K562 (cell line): ENCODE measurements at regions not wholly inside any gene's neighbourhood (a gene's known extent, or its start where the extent isn't known, plus 50 kb on each side); places are given as distances from the start of the nearest gene placed in this dataset.

Source experiments
- ATAC-seq: fragments of 200-7000 bp; cut with Tn5 transposase; 3 replicates; pipeline ENCODE4 v1.9.1; 2020; ENCODE audit warnings: moderate library complexity
- BruUV-seq: library from RNA; stranded (reverse); fragments of 400-500 nt; replicated peaks from 2 replicates; lab custom pipeline; 2021; lab: Mats Ljungman, UMichigan
- CTCF ChIA-PET: fragments of 300-600 bp; formaldehyde crosslinking; extraction: SDS; loops from one replicate; lab custom pipeline; 2021; ENCODE audit warnings: low intra/inter-chr PET ratio; lab: Yijun Ruan, JAX
- POLR2A ChIA-PET: fragments of 300-600, 350-650 bp; sonication (Branson Sonifier 250); formaldehyde crosslinking; extraction: SDS; loops from one replicate; lab custom pipeline; 2021; ENCODE audit warnings: antibody characterized with exemption, inconsistent platforms; lab: Yijun Ruan, JAX
- DNase-seq, 4 experiments: peaks; one replicate each; pipeline versions ENCODE4 v3.0.0 to v3.0.0-alpha.2; 2011 to 2018; ENCODE audit warnings: low spot score in 3 of 4, mixed read lengths in 3 of 4; ENCODE audit errors: extremely low read depth in 1 of 4
- FAIRE-seq: peaks from 2 replicates; lab custom pipeline; 2011; peaks lifted over from hg19 to GRCh38; lab: Jason Lieb, UNC
- H2AFZ ChIP-seq: 2 replicates; pipeline ENCODE4 v1.6.0; 2011; ENCODE audit warnings: low read depth, low read length, control low read depth, inconsistent platforms
- H3K27ac ChIP-seq: fragments of 200-600 bp; 3 replicates; pipeline ENCODE4 v1.8.0; 2011; ENCODE audit warnings: low read depth, mild to moderate bottlenecking, control low read depth, inconsistent platforms, low read length, moderate library complexity, mixed read lengths; ENCODE audit errors: extremely low read depth
- H3K27me3 ChIP-seq, 2 experiments: fragments of 300-600 bp in 1 of 2; 2 replicates in 1 of 2; 3 replicates in 1 of 2; pipeline versions ENCODE4 v1.6.0 to v1.8.0; 2011; ENCODE audit warnings: inconsistent platforms in 2 of 2, low read length in 2 of 2, mild to moderate bottlenecking in 1 of 2, mixed read lengths in 1 of 2, moderate library complexity in 1 of 2; ENCODE audit not compliant: control insufficient read depth in 2 of 2, insufficient read depth in 2 of 2
- H3K36me3 ChIP-seq: fragments of 300-600 bp; 3 replicates; pipeline ENCODE4 v1.8.0; 2011; ENCODE audit warnings: mild to moderate bottlenecking, low read length, inconsistent platforms; ENCODE audit not compliant: control insufficient read depth, insufficient read depth
- H3K4me1 ChIP-seq, 2 experiments: fragments of 200-600 bp in 1 of 2; replicated peaks in 1 of 2; 2 replicates in 1 of 2; 3 replicates in 1 of 2; pipeline versions ENCODE4 v1.5.1 to v1.8.0; 2011; ENCODE audit warnings: inconsistent platforms in 2 of 2, low read length in 2 of 2, mild to moderate bottlenecking in 1 of 2, mixed read lengths in 1 of 2, moderate library complexity in 1 of 2; ENCODE audit not compliant: control insufficient read depth in 2 of 2, insufficient read depth in 2 of 2
- H3K4me2 ChIP-seq: 2 replicates; pipeline ENCODE4 v1.6.1; 2011; ENCODE audit warnings: low read length, control low read depth, inconsistent platforms, mixed read lengths; ENCODE audit not compliant: insufficient read depth
- H3K4me3 ChIP-seq: fragments of 200-600 bp; sonication (generic), shearing (Covaris generic); 2 replicates; pipeline ENCODE4 v1.5.1; 2016; ENCODE audit warnings: control low read depth, inconsistent platforms
- H3K79me2 ChIP-seq: fragments of 200-600 bp; 3 replicates; pipeline ENCODE4 v1.8.0; 2011; ENCODE audit warnings: low read length, inconsistent platforms; ENCODE audit not compliant: control insufficient read depth, insufficient read depth
- H3K9ac ChIP-seq, 2 experiments: 2 replicates each; pipeline versions ENCODE4 v1.6.0 to v1.6.1; 2011; ENCODE audit warnings: low read depth in 2 of 2, low read length in 2 of 2, control low read depth in 1 of 2, inconsistent platforms in 1 of 2, mild to moderate bottlenecking in 1 of 2, mixed read lengths in 1 of 2; ENCODE audit not compliant: insufficient read depth in 1 of 2
- H3K9me1 ChIP-seq: one replicate; pipeline ENCODE4 v1.6.0; 2011; ENCODE audit warnings: inconsistent platforms, mild to moderate bottlenecking, low read length, moderate library complexity; ENCODE audit not compliant: control insufficient read depth, insufficient read depth
- H3K9me3 ChIP-seq: replicated peaks from 2 replicates; pipeline ENCODE4 v1.5.1; 2011; ENCODE audit warnings: low read depth, low read length, inconsistent platforms; ENCODE audit not compliant: control insufficient read depth, insufficient read depth
- H4K20me1 ChIP-seq: replicated peaks from 2 replicates; pipeline ENCODE4 v1.6.1; 2011; ENCODE audit warnings: low read length, inconsistent platforms, mixed read lengths; ENCODE audit not compliant: control insufficient read depth, insufficient read depth
- COPS2 ChIP-seq: fragments of 450-650 bp; conservative IDR thresholded peaks from 2 replicates; pipeline ENCODE4 v1.6.1; 2016; ENCODE audit warnings: mild to moderate bottlenecking, moderate library complexity
- MTA3 ChIP-seq: fragments of 450-650 bp; formaldehyde crosslinking; IDR thresholded peaks from 2 replicates; pipeline ENCODE4 v1.6.1; 2017; ENCODE audit warnings: mild to moderate bottlenecking, borderline replicate concordance
- NFIX ChIP-seq: fragments of 250-450 bp; sonication (Bioruptor Pico); IDR thresholded peaks from 2 replicates; pipeline ENCODE4 v1.4.0; 2020; ENCODE audit warnings: low read depth, mild to moderate bottlenecking, moderate library complexity
- ZNF165 ChIP-seq: fragments of 250-450 bp; sonication (Bioruptor Pico); IDR thresholded peaks from 2 replicates; pipeline ENCODE4 v1.4.0; 2020; ENCODE audit warnings: borderline replicate concordance
- ZNF274 ChIP-seq: IDR thresholded peaks from 2 replicates; pipeline ENCODE4 v1.6.1; 2011; ENCODE audit warnings: low read depth, mild to moderate bottlenecking, low read length, moderate library complexity, borderline replicate concordance
- in situ Hi-C: fragments of 300-500 bp; cut with MboI; formaldehyde crosslinking; loops from 4 replicates; pipeline ENCODE4 v1.15.0; 2018; ENCODE audit warnings: inconsistent platforms, mixed read lengths
- intact Hi-C: fragments of 100-400 bp; cut with micrococcal nuclease; formaldehyde crosslinking; loops from 2 replicates; pipeline ENCODE4 v1.14.2; 2022
- TF ChIP-seq, protein P1 (sequence below): sonication (generic); formaldehyde crosslinking; IDR thresholded peaks from 2 replicates; pipeline ENCODE4 v1.8.0; 2023; ENCODE audit warnings: mild to moderate bottlenecking, missing genetic modification reagents
- TF ChIP-seq, protein P2 (sequence below): fragments of 450-650 bp; formaldehyde crosslinking; IDR thresholded peaks from 2 replicates; pipeline ENCODE4 v1.4.0; 2022; ENCODE audit warnings: missing genetic modification characterization
- TF ChIP-seq, protein P3 (sequence below): sonication (generic); formaldehyde crosslinking; IDR thresholded peaks from 2 replicates; pipeline ENCODE4 v1.8.1; 2023; ENCODE audit warnings: mild to moderate bottlenecking, missing genetic modification reagents
- TF ChIP-seq, protein P4 (sequence below), 2 experiments: fragments of 450-650 bp in 1 of 2; IDR thresholded peaks; 2 replicates each; pipeline ENCODE4 v1.6.1; 2011 to 2017; ENCODE audit warnings: low read depth in 2 of 2, antibody characterized with exemption in 1 of 2, borderline replicate concordance in 1 of 2, low read length in 1 of 2, mild to moderate bottlenecking in 1 of 2, mixed read lengths in 1 of 2; ENCODE audit not compliant: control insufficient read depth in 1 of 2
- TF ChIP-seq, protein P5 (sequence below): fragments of 250-450 bp; sonication (Bioruptor Pico); IDR thresholded peaks from 2 replicates; pipeline ENCODE4 v1.5.0; 2020; ENCODE audit warnings: mild to moderate bottlenecking, borderline replicate concordance
- TF ChIP-seq, protein P6 (sequence below): fragments of 250-450 bp; sonication (Bioruptor Pico); IDR thresholded peaks from 2 replicates; pipeline ENCODE4 v1.8.0; 2022; ENCODE audit warnings: inconsistent platforms, mild to moderate bottlenecking, moderate library complexity, borderline replicate concordance

DNA sequence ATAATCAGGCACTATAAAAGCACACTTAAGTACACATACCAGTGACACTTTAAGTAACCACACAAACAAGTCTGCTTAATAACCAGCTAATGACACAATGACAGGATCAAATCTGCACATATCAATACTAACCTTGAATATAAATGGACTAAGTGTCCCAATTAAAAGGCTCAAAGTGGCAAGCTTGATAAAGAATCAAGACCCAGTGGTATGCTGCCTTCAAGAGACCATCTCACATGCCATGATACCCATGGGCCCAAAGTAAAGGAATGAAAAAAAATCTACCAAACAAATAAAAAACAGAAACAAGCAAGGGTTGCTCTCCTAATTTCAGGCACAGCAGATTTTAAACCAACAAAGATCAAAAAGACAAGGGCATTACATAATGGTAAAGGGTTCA is 470.4 kb downstream of the TRHDE start:
- Histone ChIP-seq H3K9me1 (no peaks in the 10 kb centered on the region), H3K27ac (no peak overlapping the region), H3K4me3 (no peak overlapping the region), H3K36me3 (no peaks in the 10 kb centered on the region), H2AFZ (no peak overlapping the region), H4K20me1 (no peaks in the 10 kb centered on the region), H3K27me3 (no peaks in the 10 kb centered on the region), H3K9me3 (0 out of 2 replicates have a peak, but pooled peaks cover 2% of the 10 kb centered on the region), H3K4me1 (no peaks in the 10 kb centered on the region), H3K4me2 (no peak overlapping the region), H3K9ac (no peak overlapping the region), H3K79me2 (no peaks in the 10 kb centered on the region)
- ATAC-seq (no peak), FAIRE-seq (no peak), DNase-seq (no peak)
- no TSS peak for BruUV-seq
- intact Hi-C loops (no loop called here), in situ Hi-C loops (no loop called here)
- CTCF ChIA-PET, result no interaction called here
- POLR2A ChIA-PET, result no interaction called here
- TF ChIP-seq, protein P1, sequence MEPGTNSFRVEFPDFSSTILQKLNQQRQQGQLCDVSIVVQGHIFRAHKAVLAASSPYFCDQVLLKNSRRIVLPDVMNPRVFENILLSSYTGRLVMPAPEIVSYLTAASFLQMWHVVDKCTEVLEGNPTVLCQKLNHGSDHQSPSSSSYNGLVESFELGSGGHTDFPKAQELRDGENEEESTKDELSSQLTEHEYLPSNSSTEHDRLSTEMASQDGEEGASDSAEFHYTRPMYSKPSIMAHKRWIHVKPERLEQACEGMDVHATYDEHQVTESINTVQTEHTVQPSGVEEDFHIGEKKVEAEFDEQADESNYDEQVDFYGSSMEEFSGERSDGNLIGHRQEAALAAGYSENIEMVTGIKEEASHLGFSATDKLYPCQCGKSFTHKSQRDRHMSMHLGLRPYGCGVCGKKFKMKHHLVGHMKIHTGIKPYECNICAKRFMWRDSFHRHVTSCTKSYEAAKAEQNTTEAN (CRISPR knock-in tag), result no peak
- TF ChIP-seq ZNF274 (no peak), COPS2 (no peak), MTA3 (no peak), ZNF165 (CRISPR knock-in tag) (no peak), NFIX (CRISPR knock-in tag) (no peak)
- TF ChIP-seq, protein P2, sequence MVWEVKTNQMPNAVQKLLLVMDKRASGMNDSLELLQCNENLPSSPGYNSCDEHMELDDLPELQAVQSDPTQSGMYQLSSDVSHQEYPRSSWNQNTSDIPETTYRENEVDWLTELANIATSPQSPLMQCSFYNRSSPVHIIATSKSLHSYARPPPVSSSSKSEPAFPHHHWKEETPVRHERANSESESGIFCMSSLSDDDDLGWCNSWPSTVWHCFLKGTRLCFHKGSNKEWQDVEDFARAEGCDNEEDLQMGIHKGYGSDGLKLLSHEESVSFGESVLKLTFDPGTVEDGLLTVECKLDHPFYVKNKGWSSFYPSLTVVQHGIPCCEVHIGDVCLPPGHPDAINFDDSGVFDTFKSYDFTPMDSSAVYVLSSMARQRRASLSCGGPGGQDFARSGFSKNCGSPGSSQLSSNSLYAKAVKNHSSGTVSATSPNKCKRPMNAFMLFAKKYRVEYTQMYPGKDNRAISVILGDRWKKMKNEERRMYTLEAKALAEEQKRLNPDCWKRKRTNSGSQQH (CRISPR knock-in tag), result no peak
- TF ChIP-seq, protein P3, sequence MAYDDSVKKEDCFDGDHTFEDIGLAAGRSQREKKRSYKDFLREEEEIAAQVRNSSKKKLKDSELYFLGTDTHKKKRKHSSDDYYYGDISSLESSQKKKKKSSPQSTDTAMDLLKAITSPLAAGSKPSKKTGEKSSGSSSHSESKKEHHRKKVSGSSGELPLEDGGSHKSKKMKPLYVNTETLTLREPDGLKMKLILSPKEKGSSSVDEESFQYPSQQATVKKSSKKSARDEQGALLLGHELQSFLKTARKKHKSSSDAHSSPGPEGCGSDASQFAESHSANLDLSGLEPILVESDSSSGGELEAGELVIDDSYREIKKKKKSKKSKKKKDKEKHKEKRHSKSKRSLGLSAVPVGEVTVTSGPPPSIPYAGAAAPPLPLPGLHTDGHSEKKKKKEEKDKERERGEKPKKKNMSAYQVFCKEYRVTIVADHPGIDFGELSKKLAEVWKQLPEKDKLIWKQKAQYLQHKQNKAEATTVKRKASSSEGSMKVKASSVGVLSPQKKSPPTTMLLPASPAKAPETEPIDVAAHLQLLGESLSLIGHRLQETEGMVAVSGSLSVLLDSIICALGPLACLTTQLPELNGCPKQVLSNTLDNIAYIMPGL, result no peak
- TF ChIP-seq, protein P4, sequence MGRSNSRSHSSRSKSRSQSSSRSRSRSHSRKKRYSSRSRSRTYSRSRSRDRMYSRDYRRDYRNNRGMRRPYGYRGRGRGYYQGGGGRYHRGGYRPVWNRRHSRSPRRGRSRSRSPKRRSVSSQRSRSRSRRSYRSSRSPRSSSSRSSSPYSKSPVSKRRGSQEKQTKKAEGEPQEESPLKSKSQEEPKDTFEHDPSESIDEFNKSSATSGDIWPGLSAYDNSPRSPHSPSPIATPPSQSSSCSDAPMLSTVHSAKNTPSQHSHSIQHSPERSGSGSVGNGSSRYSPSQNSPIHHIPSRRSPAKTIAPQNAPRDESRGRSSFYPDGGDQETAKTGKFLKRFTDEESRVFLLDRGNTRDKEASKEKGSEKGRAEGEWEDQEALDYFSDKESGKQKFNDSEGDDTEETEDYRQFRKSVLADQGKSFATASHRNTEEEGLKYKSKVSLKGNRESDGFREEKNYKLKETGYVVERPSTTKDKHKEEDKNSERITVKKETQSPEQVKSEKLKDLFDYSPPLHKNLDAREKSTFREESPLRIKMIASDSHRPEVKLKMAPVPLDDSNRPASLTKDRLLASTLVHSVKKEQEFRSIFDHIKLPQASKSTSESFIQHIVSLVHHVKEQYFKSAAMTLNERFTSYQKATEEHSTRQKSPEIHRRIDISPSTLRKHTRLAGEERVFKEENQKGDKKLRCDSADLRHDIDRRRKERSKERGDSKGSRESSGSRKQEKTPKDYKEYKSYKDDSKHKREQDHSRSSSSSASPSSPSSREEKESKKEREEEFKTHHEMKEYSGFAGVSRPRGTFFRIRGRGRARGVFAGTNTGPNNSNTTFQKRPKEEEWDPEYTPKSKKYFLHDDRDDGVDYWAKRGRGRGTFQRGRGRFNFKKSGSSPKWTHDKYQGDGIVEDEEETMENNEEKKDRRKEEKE (IDR thresholded peaks at IDR 0.05; ENCODE audit: borderline replicate concordance in 1 of 2, control insufficient read depth in 1 of 2, low read depth in 2 of 2, low read length in 1 of 2), result no peak
- TF ChIP-seq, protein P5, sequence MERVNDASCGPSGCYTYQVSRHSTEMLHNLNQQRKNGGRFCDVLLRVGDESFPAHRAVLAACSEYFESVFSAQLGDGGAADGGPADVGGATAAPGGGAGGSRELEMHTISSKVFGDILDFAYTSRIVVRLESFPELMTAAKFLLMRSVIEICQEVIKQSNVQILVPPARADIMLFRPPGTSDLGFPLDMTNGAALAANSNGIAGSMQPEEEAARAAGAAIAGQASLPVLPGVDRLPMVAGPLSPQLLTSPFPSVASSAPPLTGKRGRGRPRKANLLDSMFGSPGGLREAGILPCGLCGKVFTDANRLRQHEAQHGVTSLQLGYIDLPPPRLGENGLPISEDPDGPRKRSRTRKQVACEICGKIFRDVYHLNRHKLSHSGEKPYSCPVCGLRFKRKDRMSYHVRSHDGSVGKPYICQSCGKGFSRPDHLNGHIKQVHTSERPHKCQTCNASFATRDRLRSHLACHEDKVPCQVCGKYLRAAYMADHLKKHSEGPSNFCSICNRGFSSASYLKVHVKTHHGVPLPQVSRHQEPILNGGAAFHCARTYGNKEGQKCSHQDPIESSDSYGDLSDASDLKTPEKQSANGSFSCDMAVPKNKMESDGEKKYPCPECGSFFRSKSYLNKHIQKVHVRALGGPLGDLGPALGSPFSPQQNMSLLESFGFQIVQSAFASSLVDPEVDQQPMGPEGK, result no peak
- TF ChIP-seq, protein P6, sequence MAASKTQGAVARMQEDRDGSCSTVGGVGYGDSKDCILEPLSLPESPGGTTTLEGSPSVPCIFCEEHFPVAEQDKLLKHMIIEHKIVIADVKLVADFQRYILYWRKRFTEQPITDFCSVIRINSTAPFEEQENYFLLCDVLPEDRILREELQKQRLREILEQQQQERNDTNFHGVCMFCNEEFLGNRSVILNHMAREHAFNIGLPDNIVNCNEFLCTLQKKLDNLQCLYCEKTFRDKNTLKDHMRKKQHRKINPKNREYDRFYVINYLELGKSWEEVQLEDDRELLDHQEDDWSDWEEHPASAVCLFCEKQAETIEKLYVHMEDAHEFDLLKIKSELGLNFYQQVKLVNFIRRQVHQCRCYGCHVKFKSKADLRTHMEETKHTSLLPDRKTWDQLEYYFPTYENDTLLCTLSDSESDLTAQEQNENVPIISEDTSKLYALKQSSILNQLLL (CRISPR knock-in tag), result no peak
